AG04449 (cell line): ENCODE measurements at regions not wholly inside any gene's neighbourhood (a gene's known extent, or its start where the extent isn't known, plus 50 kb on each side); places are given as distances from the start of the nearest gene placed in this dataset.
"Not testable (repeated sequence)": the region's sequence is repeated elsewhere in the genome, so short reads cannot be mapped to it uniquely, and the experiment has no call there.

Experiments
- CTCF ChIA-PET: fragments of 350-600 bp; formaldehyde crosslinking; extraction: SDS; loops from one replicate; lab custom pipeline; 2021; ENCODE audit warnings: antibody characterized with exemption; lab: Yijun Ruan, JAX
- POLR2A ChIA-PET: fragments of 400-600, 350-600 bp; formaldehyde crosslinking; extraction: SDS; loops from one replicate; lab custom pipeline; 2020; ENCODE audit warnings: antibody characterized with exemption, inconsistent platforms; lab: Yijun Ruan, JAX
- DNase-seq: peaks from one replicate; pipeline ENCODE4 v3.0.0-alpha.2; 2010; ENCODE audit warnings: low read depth, low spot score
- H3K4me3 ChIP-seq: 2 replicates; pipeline ENCODE4 v1.5.1; 2011; ENCODE audit warnings: low read depth, mild to moderate bottlenecking, control low read depth, low read length
- CTCF ChIP-seq: IDR thresholded peaks from one replicate; pipeline ENCODE4 v1.5.1; 2011; ENCODE audit warnings: mild to moderate bottlenecking, moderate library complexity, low read length, control low read depth, inconsistent platforms; ENCODE audit not compliant: insufficient read depth; ENCODE audit errors: missing control alignments

- DNase-seq = no peak
- ChIA-PET POLR2A (no interaction called here), CTCF (no interaction called here)
- no peak overlapping the region for H3K4me3 ChIP-seq
- TF ChIP-seq CTCF = no peak
Measured at GRCh38 chr20:22060610-22061009, 355.1 kb downstream of the PAX1 start.

- POLR2A ChIA-PET = no interaction called here
- DNase-seq = no peak
- H3K4me3 ChIP-seq = no peak overlapping the region
- CTCF ChIA-PET = no interaction called here
- TF ChIP-seq CTCF = no peak
Measured at GRCh38 chr20:22058746-22059145, 353.3 kb downstream of the PAX1 start.

- DNase-seq = no peak
- no peak for TF ChIP-seq CTCF
- H3K4me3 ChIP-seq = no peak overlapping the region
- CTCF ChIA-PET = no interaction called here
- POLR2A ChIA-PET = no interaction called here
Measured at GRCh38 chr20:22055981-22056380, 350.5 kb downstream of the PAX1 start.

GRCh38 chr20:22052025-22052650 lies 346.7 kb downstream of the PAX1 start:
- no peak for DNase-seq
- POLR2A ChIA-PET = no interaction called here
- CTCF ChIA-PET = no interaction called here

GRCh38 chr20:22045956-22046507 lies 340.6 kb downstream of the PAX1 start:
- CTCF ChIA-PET, DNase-seq, POLR2A ChIA-PET, H3K4me3 ChIP-seq: not testable (repeated sequence)

More at GRCh38 chr20:22052025-22052650, 346.7 kb downstream of the PAX1 start:
- no peak overlapping the region for H3K4me3 ChIP-seq
- no peak for TF ChIP-seq CTCF

- no peak for TF ChIP-seq CTCF
- no peak overlapping the region for H3K4me3 ChIP-seq
- ChIA-PET CTCF (no interaction called here), POLR2A (no interaction called here)
- DNase-seq = no peak
Measured at GRCh38 chr20:22027423-22027822, 322.0 kb downstream of the PAX1 start.

GRCh38 chr20:22020201-22020600 lies 314.7 kb downstream of the PAX1 start:
- DNase-seq = no peak
- no peak for TF ChIP-seq CTCF
- POLR2A ChIA-PET = no interaction called here
- H3K4me3 ChIP-seq = no peak overlapping the region
- CTCF ChIA-PET = no interaction called here
